Spleen (tissue), 7 donors: ENCODE measurements at regions not wholly inside any gene's neighbourhood (a gene's known extent, or its start where the extent isn't known, plus 50 kb on each side); places are given as distances from the start of the nearest gene placed in this dataset.

Experiments
- POLR2A ChIP-seq, 3 donors: fragments of 450-650 bp; IDR thresholded peaks; one replicate each; pipeline ENCODE4 v1.5.1; 2017; ENCODE audit warnings: antibody characterized with exemption in 3 of 3, mild to moderate bottlenecking in 1 of 3
- TF ChIP-seq, protein P1 (sequence below), 11 experiments: fragments of 200-600 bp in 7 of 11; fragments of 450-650 bp in 4 of 11; sonication (generic) in 4 of 11; IDR thresholded peaks in 8 of 11; conservative IDR thresholded peaks in 3 of 11; 1 replicate in 7 of 11; 2 replicates in 4 of 11; pipeline versions ENCODE4 v1.4.0 to v1.8.0; 2016 to 2021; ENCODE audit warnings: antibody characterized with exemption in 11 of 11, inconsistent platforms in 4 of 11, mild to moderate bottlenecking in 1 of 11
- donor health status: DM: no; HTN: no; CAD: no; lungs with moderate emphysema.
- donor health status: DM: no; HTN: no; CAD: no.
- donor health status: DM: no; HTN: no; CAD: no.

DNA sequence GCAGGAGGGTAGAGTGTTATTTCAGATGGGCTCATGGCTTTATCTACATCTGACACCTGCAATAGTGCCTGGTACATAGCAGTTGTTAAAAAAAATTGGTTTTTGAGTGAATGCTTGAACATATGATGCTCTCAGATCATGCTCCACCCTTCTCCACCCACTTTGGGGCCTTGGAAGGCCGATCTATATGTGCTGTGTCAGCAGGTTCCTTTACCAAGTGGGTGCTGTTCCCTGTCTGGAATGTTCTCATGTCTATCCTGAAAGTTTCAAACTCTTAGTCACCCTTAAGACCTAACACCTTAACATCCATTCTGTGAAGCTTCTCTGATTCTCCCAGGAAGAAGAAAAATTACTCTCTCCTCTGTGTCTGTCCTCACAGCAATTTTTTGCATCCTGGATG, 556.3 kb upstream of the TBX3 start:
- TF ChIP-seq, protein P1, sequence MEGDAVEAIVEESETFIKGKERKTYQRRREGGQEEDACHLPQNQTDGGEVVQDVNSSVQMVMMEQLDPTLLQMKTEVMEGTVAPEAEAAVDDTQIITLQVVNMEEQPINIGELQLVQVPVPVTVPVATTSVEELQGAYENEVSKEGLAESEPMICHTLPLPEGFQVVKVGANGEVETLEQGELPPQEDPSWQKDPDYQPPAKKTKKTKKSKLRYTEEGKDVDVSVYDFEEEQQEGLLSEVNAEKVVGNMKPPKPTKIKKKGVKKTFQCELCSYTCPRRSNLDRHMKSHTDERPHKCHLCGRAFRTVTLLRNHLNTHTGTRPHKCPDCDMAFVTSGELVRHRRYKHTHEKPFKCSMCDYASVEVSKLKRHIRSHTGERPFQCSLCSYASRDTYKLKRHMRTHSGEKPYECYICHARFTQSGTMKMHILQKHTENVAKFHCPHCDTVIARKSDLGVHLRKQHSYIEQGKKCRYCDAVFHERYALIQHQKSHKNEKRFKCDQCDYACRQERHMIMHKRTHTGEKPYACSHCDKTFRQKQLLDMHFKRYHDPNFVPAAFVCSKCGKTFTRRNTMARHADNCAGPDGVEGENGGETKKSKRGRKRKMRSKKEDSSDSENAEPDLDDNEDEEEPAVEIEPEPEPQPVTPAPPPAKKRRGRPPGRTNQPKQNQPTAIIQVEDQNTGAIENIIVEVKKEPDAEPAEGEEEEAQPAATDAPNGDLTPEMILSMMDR (IDR thresholded peaks at IDR 0.05 in 8 of 11, conservative IDR thresholded peaks at IDR 0.05 in 3 of 11): no peak
- no peak for TF ChIP-seq POLR2A (IDR thresholded peaks at IDR 0.05)
